Medulla oblongata (tissue), 1 donor: ENCODE measurements at regions not wholly inside any gene's neighbourhood (a gene's known extent, or its start where the extent isn't known, plus 50 kb on each side); places are given as distances from the start of the nearest gene placed in this dataset.

Experiments
- DNase-seq: peaks from one replicate; pipeline ENCODE4 v3.0.0-alpha.2; 2015; ENCODE audit errors: extremely low spot score

- DNase-seq: no peak
Observed at GRCh38 chr15:87805117-87805820, 451.3 kb downstream of the NTRK3 start.

DNA sequence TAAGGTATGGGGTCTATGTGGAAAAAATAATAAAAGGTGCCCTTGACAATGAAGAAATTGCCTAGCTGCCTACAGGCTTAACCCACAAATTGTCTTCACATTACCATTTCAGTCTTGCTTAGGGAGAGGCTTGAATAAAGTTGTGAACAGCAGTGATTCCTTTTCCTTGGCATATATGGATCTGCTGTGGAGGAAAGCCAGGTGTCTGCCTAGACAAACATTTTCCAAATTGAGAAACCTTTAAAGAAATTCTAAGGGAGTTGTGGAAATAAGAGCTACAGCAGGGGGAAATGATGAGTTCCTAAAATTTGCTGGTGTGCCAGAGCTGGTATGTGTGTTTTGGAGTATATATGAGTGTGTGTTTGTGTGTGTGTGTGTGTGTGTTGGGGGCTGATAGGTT is 452.1 kb downstream of the NTRK3 start:
- DNase-seq: no peak

- DNase-seq: no peak
Observed at GRCh38 chr15:87799838-87800237, 456.7 kb downstream of the NTRK3 start.

- DNase-seq: no peak
Observed at GRCh38 chr15:87799428-87799827, 457.1 kb downstream of the NTRK3 start.

DNA sequence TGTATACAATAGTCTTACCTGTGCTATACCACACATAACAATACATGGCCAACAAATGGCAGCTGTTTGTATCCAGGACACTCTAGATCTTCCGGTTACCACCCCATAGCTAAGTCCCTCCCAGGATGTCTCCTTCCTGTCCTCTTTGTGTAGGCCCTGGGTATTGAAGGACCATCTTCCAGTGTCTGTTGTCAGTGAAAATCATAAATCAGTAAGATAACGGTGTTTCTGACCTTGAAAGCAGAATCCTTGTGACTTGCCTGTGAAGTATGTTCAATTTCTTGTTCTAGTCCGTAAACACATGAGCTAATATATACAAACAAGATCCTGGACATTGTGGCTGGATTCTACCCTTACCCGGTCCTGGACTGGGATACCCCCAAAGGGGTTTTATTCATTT is 462.8 kb downstream of the NTRK3 start:
- DNase-seq: no peak

DNA sequence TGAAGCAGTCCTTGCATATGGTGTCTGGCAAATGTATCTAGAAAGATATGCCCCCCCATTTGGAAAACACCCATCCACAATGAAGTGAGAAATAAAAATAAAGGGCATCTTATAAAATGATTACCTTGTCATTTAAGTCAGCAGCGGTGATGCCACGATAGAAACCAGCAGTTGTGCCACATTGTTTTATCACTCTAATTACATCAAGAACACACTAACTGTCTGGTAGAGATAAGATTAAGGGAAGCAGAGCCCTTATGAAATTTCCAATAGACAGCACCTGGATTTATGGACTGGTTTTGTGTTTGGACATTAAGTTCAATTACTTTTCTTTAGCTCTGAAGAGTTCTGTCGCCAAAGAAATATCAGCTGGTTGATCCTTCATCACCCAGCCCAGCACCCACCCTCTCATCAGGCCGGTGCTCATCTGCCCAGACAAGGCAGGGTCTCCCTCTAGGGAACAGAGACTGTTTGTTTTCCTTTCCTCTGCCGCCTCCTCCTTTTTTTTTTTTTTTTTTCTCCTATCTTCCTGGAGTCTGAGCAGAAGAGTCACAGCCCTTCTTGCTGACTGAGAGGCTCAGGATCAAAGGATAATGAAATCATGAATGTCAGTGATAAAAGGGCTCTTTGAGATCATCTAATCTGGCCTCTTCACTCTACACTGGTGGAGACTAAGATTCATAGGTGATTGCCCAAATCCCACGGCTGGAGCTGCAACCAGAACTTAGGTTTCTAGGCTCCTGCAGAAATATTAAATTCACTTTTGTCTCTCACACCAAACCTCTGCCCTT is 464.1 kb downstream of the NTRK3 start:
- no peak for DNase-seq

DNA sequence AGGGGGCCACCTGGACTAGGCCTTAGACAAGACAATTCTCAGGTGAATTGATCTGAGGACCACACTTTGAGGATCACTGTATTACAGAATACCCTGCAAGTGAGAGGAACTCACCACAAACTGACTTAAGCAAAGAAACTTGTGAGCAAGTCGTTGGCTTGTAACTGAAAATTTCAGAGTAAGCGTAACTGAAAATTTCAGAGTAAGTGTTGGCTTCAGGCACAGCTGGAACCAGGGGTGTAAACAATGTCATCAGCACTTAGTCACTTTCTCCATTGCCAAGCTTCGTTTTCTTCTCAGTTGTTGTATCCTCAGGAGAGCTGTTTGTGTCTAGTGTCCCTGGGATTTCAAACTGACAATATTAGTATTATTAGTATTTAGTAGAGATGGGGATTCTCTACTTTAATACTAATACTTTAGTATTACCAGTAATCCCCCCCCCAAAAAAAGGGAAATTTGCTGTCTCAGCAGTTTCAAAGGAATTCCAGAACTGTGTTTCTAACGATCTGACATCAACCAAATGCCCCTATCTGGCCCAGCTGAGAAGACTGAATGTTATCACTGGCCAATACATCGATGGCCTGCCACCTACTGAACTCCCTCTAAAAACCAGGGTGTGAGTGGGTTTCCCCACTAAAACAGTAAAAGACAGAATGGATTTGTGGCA is 474.4 kb downstream of the NTRK3 start:
- no peak for DNase-seq

DNA sequence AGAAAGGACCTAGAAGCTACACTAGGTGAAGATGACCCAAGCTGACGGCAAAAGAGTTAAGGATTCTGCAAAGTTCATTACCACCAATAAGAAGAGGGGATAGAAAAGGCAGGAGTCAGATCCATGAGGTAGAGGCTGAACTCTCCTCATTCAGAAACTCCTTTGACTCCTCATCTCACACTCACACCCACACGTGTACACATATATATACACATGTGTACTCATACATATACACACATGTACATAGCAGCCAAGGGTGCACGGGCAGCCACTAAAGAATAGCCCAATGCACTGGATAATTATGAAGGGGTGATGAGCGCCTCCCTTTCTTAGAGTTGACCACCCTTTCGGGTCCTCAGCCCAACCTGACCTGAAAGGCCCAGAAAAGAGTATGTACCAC is 476.8 kb downstream of the NTRK3 start:
- DNase-seq: no peak

GRCh38 chr15:87778358-87778757 is 478.2 kb downstream of the NTRK3 start:
- no peak for DNase-seq

GRCh38 chr15:87777054-87777561 is 479.4 kb downstream of the NTRK3 start:
- DNase-seq: peak; percentile 25

GRCh38 chr15:87767516-87767915 is 489.0 kb downstream of the NTRK3 start:
- no peak for DNase-seq

DNA sequence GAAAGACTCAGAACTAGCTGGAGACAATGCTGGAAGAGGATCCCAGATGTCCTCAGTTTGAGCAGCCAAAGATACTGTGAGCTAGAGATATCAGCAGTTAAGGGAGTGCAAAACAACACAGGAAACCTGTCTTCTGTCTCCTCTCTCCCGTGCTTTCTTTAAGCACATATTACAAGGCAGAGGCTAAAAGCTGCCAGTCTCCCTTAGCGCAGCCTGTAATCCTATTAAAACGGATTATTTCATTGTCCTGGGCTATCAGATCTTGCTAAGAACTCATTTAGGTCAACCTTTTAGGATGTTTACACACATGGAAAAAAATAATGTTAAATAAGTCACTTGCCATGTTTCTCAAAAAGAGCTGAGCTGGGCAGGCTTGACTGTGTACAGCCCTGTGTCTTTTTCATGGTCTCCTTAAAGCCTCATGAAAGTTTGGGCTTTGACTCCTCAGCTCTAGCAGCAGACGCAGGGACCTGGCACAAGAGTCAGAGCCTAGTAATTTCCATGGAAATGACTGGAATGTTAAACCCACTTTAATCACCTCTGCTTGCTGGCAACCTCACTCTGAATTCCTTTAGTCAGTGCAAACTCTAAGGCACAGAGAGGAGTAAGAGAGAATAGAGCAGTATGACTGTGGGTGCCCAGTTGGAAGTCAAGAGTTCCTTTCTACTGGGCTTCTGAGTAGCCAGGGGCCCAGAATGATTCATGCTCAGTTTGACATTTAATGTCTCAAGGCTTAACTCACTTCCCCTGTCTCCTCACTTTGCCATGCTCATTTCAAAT is 491.9 kb downstream of the NTRK3 start:
- DNase-seq: no peak

GRCh38 chr15:87763837-87764236 is 492.7 kb downstream of the NTRK3 start:
- no peak for DNase-seq

DNA sequence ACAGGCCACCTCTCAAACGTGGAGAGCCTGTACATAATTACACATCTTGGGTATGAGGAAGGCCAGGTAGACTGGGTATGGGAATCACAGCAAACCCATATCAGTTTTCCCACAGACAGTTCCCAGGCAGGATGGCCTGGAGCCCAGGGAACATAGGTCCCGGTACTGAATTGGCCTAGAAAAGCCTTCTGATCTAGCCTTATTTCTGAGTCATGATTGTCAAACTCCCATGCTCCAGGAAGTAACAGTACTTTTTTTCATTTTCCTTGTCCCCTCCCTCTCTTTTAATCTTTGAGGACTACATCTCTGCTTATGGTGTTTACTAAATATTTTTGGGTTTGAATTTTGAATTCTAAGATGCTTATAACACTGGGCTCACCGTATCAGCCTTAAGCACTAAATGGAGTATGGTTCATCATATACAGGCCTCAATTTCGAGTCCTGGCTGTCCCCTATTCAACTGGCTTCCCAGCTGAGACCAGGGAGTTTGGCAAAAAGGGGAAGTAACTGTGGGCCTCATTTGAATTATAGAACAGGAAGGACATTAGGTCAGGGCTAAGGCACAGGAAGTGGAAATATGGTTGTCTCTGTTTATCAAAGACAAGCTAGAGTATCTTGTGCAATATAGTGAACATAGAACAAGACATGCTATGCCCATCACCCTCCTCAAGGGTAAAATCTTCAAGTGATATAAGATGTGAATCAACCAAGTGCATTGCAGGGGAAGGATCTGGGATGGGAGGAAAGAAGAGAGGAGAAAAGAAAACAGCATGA is 494.6 kb downstream of the NTRK3 start:
- peak; percentile 6 for DNase-seq

DNA sequence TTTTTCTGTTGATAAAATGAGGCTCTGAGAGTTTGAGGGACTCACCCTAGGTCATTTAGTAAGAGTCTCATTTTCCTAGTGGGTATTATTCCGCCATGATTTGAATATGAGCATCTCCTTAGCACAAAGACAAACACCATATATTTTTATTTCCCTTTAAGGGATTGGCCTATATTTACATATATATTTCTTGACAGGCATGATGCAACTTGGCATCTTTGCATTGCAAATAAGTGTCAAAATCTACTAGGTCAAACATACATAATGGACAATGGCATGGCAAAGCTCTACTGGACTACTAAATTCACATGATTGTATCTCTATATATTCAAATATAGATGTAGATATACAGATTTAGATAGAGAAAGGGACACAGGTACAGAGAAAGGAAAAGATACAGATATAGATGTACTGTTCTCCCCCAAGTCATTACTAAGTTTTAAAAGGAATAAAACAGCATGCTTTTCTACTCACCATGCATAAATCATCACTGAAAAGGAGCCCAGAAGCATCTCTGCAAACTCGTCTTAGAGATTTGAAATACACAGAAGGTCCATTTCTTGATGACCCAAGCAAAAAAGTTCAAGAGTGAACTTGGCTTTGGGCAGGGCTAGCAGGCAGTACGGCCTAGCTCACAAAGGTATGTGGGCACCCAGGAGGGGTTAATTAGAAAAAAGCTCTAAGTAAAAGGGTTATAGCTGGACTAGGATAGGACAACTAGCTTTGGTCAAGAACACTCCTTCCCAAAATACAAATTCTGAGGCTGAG is 495.8 kb downstream of the NTRK3 start:
- no peak for DNase-seq

DNA sequence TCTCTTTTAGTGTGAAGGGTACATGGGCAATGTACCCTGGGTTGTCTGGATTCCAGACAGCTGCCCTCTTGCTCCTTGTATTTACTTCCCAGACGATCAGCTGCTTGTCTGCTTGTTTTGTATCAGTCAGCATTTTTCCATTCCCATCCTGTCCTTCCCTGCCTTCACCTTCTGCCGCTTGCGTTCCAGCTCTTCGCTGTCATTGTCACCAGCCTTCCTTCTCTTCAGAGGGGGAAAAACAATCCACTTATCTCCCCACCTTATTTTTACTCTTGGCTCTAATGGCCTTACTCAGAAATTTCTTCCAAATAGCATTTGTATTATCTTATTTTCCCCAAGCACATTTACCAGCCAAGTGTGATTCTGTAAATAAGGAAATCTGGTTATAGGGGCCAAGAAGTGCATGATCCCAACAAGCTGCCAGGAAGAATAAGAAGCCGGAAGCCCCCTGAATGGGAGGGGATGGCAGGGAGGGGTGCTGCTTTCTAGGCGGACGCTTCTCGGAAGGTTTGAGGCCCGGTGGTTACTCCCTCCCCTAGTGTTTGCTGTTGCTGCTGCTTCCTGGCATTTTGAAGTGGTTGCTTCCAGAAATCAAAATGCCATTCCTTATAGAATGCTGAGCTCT is 497.6 kb downstream of the NTRK3 start:
- DNase-seq: no peak

DNA sequence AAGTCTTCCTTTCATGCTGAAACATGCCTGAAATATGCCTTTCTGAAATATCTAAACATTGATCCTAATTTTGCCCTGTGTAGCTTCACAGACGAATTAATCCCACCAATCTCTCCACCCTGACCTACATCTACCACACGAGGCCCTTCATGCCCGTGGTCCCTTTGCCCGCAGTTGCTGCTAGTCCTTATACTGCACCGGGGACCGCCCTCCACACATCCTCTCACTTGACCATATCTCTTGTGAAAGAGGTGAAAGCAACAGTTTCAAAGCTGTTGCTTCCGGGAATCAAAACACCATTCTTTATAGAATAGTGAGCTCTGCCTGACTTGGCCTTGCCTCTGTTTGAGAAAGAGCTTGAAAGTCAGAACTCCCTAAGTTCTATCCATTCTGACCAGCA is 499.5 kb downstream of the NTRK3 start:
- no peak for DNase-seq

- no peak for DNase-seq
Observed at GRCh38 chr15:87756072-87756471, 500.5 kb downstream of the NTRK3 start.

DNA sequence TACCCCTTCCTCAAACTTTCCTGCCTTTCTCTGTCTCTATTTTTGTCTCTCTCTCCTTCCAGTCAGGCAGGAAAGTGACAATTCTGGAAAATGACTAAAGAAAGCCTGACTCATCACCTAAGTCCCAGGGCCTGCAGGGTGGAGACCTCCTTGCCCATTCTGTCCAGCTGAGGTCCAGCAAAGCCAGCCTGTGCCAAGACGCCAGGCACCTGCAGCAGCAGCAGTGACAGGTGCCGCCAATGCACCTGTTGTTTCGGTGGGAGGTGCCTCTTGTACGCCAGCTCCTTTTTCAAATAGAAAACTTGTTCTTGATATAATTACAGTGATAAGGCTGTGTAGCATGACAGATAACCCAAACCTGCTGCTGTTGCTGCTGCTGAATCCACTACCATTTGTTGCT is 501.3 kb downstream of the NTRK3 start:
- no peak for DNase-seq

GRCh38 chr15:87753539-87753938 is 503.0 kb downstream of the NTRK3 start:
- DNase-seq: no peak
